Epithelial cell of esophagus (primary cell): ENCODE measurements at regions not wholly inside any gene's neighbourhood (a gene's known extent, or its start where the extent isn't known, plus 50 kb on each side); places are given as distances from the start of the nearest gene placed in this dataset.
"Not testable (repeated sequence)": the region's sequence is repeated elsewhere in the genome, so short reads cannot be mapped to it uniquely, and the experiment has no call there.

Experiments used
- DNase-seq: peaks from one replicate; pipeline ENCODE4 v3.0.0; 2010; ENCODE audit warnings: low read depth
- H3K4me3 ChIP-seq: 2 replicates; pipeline ENCODE4 v1.5.1; 2011; ENCODE audit warnings: mild to moderate bottlenecking, low read length, control low read depth
- CTCF ChIP-seq: IDR thresholded peaks from 2 replicates; pipeline ENCODE4 v1.5.1; 2011; ENCODE audit warnings: low read depth, mild to moderate bottlenecking, low read length, control low read depth, inconsistent platforms; ENCODE audit not compliant: insufficient read depth; ENCODE audit errors: missing control alignments

- no peak for TF ChIP-seq CTCF
- no peak overlapping the region for H3K4me3 ChIP-seq
- no peak for DNase-seq
Observed at GRCh38 chr7:91431601-91432000, 167.4 kb downstream of the FZD1 start.

- no peak for DNase-seq
- TF ChIP-seq CTCF = no peak
- no peak overlapping the region for H3K4me3 ChIP-seq
Observed at GRCh38 chr7:91434836-91435235, 170.6 kb downstream of the FZD1 start.

GRCh38 chr7:91435381-91436059, 171.3 kb downstream of the FZD1 start:
- DNase-seq = peak; percentile 31
- no peak for TF ChIP-seq CTCF
- H3K4me3 ChIP-seq = no peak overlapping the region

GRCh38 chr7:91436655-91437054, 172.4 kb downstream of the FZD1 start:
- no peak for TF ChIP-seq CTCF
- no peak overlapping the region for H3K4me3 ChIP-seq
- DNase-seq = peak; percentile 6

- not testable (repeated sequence) for DNase-seq, H3K4me3 ChIP-seq
Observed at GRCh38 chr7:91440198-91440597, 176.0 kb downstream of the FZD1 start.

- TF ChIP-seq CTCF = no peak
- no peak overlapping the region for H3K4me3 ChIP-seq
- DNase-seq = no peak
Observed at GRCh38 chr7:91443862-91444261, 179.6 kb downstream of the FZD1 start.

- no peak for TF ChIP-seq CTCF
- no peak overlapping the region for H3K4me3 ChIP-seq
- DNase-seq = no peak
Observed at GRCh38 chr7:91446819-91447218, 182.6 kb downstream of the FZD1 start.
